ENCODE measurements at regions not wholly inside any gene's neighbourhood (a gene's known extent, or its start where the extent isn't known, plus 50 kb on each side); places are given as distances from the start of the nearest gene placed in this dataset.

GRCh38 chr10:110430340-110431273, 67.1 kb upstream of the DUSP5 start (continued):
- TF ChIP-seq ATF3 (IDR thresholded peaks at IDR 0.05), result peak; percentile 67; the same call in 1 of the 2 replicates
- no peak for TF ChIP-seq ATF3 (CRISPR knock-in tag; conservative IDR thresholded peaks at IDR 0.05)
- no peak for TF ChIP-seq ZNF699 (CRISPR knock-in tag; IDR thresholded peaks at IDR 0.05; ENCODE audit: insufficient replicate concordance)
- no peak for TF ChIP-seq PURB (CRISPR knock-in tag; IDR thresholded peaks at IDR 0.05; ENCODE audit: low read depth)
- no peak for TF ChIP-seq IRF2 (CRISPR knock-in tag; IDR thresholded peaks at IDR 0.05)
- TF ChIP-seq CSDE1 (IDR thresholded peaks at IDR 0.05), result no peak
- no peak for TF ChIP-seq ZBTB9 (CRISPR knock-in tag; IDR thresholded peaks at IDR 0.05)
- no peak for TF ChIP-seq ZNF740 (CRISPR knock-in tag; IDR thresholded peaks at IDR 0.05)
- no peak for TF ChIP-seq ZNF740 (tag; IDR thresholded peaks at IDR 0.05)

All from K562 (cell line).